C4-2B (cell line): ENCODE measurements at regions not wholly inside any gene's neighbourhood (a gene's known extent, or its start where the extent isn't known, plus 50 kb on each side); places are given as distances from the start of the nearest gene placed in this dataset.

Source experiments
- CTCF ChIP-seq: fragments of 450-650 bp; conservative IDR thresholded peaks from 2 replicates; pipeline ENCODE4 v1.5.1; 2017; ENCODE audit warnings: mild to moderate bottlenecking
- ZFX ChIP-seq: fragments of 450-650 bp; IDR thresholded peaks from 2 replicates; pipeline ENCODE4 v1.6.1; 2017

GRCh38 chr1:60222360-60223115 lies 149.0 kb upstream of the C1orf87 start:
- no peak for TF ChIP-seq CTCF
- TF ChIP-seq ZFX, result no peak
